RWPE2 (cell line): ENCODE measurements at regions not wholly inside any gene's neighbourhood (a gene's known extent, or its start where the extent isn't known, plus 50 kb on each side); places are given as distances from the start of the nearest gene placed in this dataset.

Experiments used
- ATAC-seq: fragments of 200-7000 bp; cut with Tn5 transposase; 3 replicates; pipeline ENCODE4 v1.9.1; 2021; ENCODE audit warnings: low read depth
- DNase-seq: peaks from one replicate; pipeline ENCODE4 v3.0.0-alpha.2; 2020; ENCODE audit warnings: low spot score
- H3K27ac ChIP-seq: fragments of 450-650 bp; 2 replicates; pipeline ENCODE4 v1.5.1; 2017; ENCODE audit warnings: mild to moderate bottlenecking; ENCODE audit not compliant: poor library complexity, severe bottlenecking
- H3K27me3 ChIP-seq: fragments of 250-450 bp; sonication (Bioruptor Pico); 2 replicates; pipeline ENCODE4 v1.5.1; 2021; ENCODE audit warnings: mild to moderate bottlenecking, moderate library complexity; ENCODE audit not compliant: insufficient read depth, poor library complexity, severe bottlenecking
- H3K36me3 ChIP-seq: fragments of 250-450 bp; sonication (Bioruptor Pico); 2 replicates; pipeline ENCODE4 v1.5.1; 2020; ENCODE audit warnings: low read depth, mild to moderate bottlenecking, moderate library complexity
- H3K4me1 ChIP-seq: fragments of 250-450 bp; sonication (Bioruptor Pico); 2 replicates; pipeline ENCODE4 v1.5.1; 2021; ENCODE audit warnings: mild to moderate bottlenecking, moderate library complexity; ENCODE audit not compliant: insufficient read depth, poor library complexity, severe bottlenecking
- H3K4me3 ChIP-seq: fragments of 250-450 bp; sonication (Bioruptor Pico); 2 replicates; pipeline ENCODE4 v1.5.1; 2021; ENCODE audit warnings: mild to moderate bottlenecking, moderate library complexity; ENCODE audit not compliant: severe bottlenecking
- H3K9me3 ChIP-seq: fragments of 250-450 bp; sonication (Bioruptor Pico); 2 replicates; pipeline ENCODE4 v1.5.1; 2021; ENCODE audit warnings: mild to moderate bottlenecking, moderate library complexity; ENCODE audit not compliant: severe bottlenecking
- CTCF ChIP-seq: fragments of 450-650 bp; IDR thresholded peaks from one replicate; pipeline ENCODE4 v1.5.1; 2017; ENCODE audit warnings: mild to moderate bottlenecking, moderate library complexity; ENCODE audit not compliant: poor library complexity, severe bottlenecking

GRCh38 chr19:31548941-31549340 lies 199.7 kb upstream of the TSHZ3 start:
- ATAC-seq (no peak; the same call in 2 of the 3 replicates), DNase-seq (no peak)
- no peak overlapping the region for H3K4me3 ChIP-seq
- peak; percentile 37 for TF ChIP-seq CTCF
- H3K36me3 ChIP-seq = no peaks in the 10 kb centered on the region
- H3K27ac ChIP-seq = no peak overlapping the region
- no peaks in the 10 kb centered on the region for H3K27me3 ChIP-seq
- H3K9me3 ChIP-seq = no peaks in the 10 kb centered on the region
- H3K4me1 ChIP-seq = no peaks in the 10 kb centered on the region

GRCh38 chr19:31553112-31553845 lies 204.0 kb upstream of the TSHZ3 start:
- Histone ChIP-seq H3K4me1 (no peaks in the 10 kb centered on the region), H3K27ac (no peak overlapping the region), H3K27me3 (no peaks in the 10 kb centered on the region), H3K36me3 (no peaks in the 10 kb centered on the region), H3K4me3 (no peak overlapping the region), H3K9me3 (no peaks in the 10 kb centered on the region)
- TF ChIP-seq CTCF = no peak
- ATAC-seq (peak; percentile 70), DNase-seq (no peak)

- no peak overlapping the region for H3K27ac ChIP-seq
- no peaks in the 10 kb centered on the region for H3K36me3 ChIP-seq
- no peaks in the 10 kb centered on the region for H3K4me1 ChIP-seq
- no peak for DNase-seq
- ATAC-seq = no peak
- H3K4me3 ChIP-seq = no peak overlapping the region
- H3K27me3 ChIP-seq = no peaks in the 10 kb centered on the region
- TF ChIP-seq CTCF = no peak
- H3K9me3 ChIP-seq = no peaks in the 10 kb centered on the region
Observed at GRCh38 chr19:31553846-31554215, 204.6 kb upstream of the TSHZ3 start.

GRCh38 chr19:31554360-31554759 lies 205.1 kb upstream of the TSHZ3 start:
- no peak overlapping the region for H3K4me3 ChIP-seq
- no peaks in the 10 kb centered on the region for H3K4me1 ChIP-seq
- ATAC-seq (no peak), DNase-seq (no peak)
- no peaks in the 10 kb centered on the region for H3K27me3 ChIP-seq
- no peaks in the 10 kb centered on the region for H3K9me3 ChIP-seq
- no peak for TF ChIP-seq CTCF
- H3K27ac ChIP-seq = no peak overlapping the region
- no peaks in the 10 kb centered on the region for H3K36me3 ChIP-seq

GRCh38 chr19:31555634-31556215 lies 206.5 kb upstream of the TSHZ3 start:
- ATAC-seq (no peak), DNase-seq (no peak)
- Histone ChIP-seq H3K9me3 (no peaks in the 10 kb centered on the region), H3K27me3 (no peaks in the 10 kb centered on the region), H3K4me3 (no peak overlapping the region), H3K36me3 (no peaks in the 10 kb centered on the region), H3K27ac (no peak overlapping the region), H3K4me1 (no peaks in the 10 kb centered on the region)
- TF ChIP-seq CTCF = no peak
